Inflammatory macrophage treated with lipopolysaccharide for 1 hour (primary cell): ENCODE measurements at regions not wholly inside any gene's neighbourhood (a gene's known extent, or its start where the extent isn't known, plus 50 kb on each side); places are given as distances from the start of the nearest gene placed in this dataset.

Experiments
- DNase-seq, 2 donors: peaks; one replicate each; pipeline ENCODE4 v3.0.0-alpha.2; 2020 to 2022

DNA sequence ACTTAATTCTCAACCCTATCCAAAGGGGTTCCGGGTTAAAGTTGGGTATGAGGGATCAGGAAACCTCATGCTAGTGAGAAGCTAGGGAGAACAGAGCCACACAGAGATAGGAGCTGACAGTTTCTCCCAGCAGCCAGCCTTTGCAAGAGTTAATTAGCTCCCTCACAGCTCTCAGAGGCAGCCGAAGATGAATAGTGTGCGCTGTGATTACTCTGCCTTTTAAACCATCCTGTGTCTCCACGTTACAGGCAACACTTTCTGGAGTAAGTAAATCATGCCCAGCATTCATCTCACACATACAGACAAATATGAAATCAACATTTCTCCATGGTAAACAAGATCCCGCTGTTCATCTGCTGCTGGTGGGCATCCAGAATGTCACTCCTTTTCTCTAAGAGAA lies 429.6 kb downstream of the INSC start:
- DNase-seq, result no peak

DNA sequence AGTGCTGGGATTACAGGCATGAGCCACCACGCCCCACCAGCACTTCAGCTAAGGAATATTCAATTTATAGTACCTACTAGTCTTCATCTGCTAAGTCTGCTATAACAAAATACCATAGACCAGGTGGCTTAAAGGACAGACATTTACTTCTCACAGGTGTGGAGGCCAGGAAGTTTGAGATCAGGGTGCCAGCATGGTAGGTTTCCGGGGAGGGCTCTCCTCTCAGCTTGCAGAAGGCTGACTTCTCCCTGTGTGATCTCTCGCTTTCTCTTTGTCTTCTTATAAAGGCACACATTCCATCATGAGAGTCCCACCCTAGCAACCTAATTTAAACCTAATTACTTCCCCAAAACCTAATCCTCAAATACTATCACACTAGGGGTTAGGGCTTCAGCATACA lies 433.0 kb downstream of the INSC start:
- no peak for DNase-seq

DNA sequence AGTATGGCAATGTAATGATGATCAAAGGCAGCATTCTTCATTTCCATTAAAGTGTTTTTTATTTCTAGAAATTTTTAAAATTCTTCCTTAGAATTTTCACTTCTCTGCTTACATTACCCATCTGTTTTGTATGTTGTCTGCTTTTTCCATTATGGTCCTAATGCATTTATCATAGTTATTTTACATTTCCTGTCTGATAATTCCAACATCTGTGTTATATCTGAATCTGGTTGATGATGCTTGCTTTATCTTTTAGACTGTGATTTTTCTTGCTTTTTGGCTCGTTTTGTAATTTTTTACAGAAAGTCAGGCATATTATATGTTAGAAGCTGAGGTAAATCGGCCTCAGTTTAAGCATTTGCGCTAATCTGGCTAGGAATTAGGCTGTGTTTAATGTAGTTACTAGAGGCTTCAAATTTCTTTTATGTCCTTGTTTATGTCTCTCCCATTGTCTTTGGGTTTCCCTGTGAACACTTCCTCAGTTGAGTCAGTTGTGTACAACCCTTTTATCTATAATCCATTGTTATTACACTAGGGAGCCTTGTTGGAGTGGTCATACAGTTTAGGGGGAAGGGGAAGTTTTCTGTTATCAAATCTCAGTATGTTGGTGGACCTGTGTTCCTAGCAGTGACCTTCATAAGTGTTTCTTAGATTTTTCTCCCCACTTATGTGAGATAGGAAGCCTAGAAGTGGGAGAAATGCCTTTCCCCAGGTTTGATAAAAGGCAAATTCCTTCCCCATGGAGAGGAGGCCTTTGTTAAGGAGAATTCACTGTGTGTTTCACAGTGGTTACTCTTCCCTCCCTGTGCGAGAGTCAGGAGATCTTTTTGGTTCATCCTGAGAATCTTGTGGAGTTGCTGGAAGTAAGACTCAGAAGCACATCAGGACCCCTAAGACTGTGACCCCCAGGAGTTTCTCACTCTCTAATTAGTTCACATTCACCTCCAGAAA lies 437.5 kb downstream of the INSC start:
- no peak for DNase-seq

DNA sequence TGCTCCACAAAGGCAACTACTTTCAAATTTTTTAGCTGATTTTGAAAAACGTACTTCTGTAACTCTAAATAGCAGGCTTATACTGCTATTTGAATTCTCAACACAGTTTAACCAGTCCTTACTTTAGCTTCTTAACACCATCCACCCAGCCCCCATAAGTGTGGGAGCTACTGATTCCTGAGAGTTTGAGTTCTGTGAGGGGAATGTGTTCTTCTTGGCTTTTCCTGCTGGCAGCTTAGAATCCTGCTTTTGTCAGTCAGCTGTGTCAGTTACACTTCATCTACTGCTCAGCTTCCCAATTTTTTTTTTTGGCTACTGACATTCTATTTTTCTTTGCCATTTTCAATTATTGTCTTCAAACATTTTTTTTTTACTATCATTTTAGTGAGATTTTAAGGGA lies 440.4 kb downstream of the INSC start:
- DNase-seq, result no peak

DNA sequence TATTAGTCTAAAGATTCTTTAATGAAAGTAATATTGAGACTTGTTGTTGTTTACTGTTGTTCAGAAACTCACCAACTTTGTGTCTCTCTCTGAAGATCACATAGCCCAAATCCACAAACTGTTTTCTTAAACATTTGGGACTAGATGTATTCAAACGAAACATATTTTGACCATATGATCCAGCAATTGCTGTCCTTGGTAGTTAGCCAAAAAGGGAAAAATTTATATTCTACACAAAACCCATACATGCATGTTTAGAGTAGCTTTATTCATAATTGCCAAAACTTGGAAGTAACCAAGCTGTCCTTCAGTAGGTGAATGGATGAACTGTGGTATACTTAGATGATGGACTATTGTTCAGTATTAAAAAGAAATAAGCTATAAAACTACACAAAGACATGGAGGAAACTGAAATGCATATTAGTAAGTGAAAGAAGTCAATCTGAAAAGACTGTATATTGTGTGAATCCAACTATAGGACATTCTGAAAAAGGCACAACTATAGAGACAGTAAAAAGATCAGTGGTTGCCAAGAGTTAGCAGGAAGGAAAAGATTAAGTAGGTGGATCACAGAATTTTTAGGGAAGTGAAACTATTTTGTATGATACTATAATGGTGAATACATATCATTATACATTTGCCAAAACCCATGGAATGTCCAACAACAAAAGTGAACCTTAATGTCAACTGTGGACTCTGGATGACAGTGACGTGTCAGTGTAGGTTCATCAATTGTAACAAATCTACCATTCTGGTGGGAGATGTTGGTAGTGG lies 442.9 kb downstream of the INSC start:
- peak; percentile 1 to 3 for DNase-seq

DNA sequence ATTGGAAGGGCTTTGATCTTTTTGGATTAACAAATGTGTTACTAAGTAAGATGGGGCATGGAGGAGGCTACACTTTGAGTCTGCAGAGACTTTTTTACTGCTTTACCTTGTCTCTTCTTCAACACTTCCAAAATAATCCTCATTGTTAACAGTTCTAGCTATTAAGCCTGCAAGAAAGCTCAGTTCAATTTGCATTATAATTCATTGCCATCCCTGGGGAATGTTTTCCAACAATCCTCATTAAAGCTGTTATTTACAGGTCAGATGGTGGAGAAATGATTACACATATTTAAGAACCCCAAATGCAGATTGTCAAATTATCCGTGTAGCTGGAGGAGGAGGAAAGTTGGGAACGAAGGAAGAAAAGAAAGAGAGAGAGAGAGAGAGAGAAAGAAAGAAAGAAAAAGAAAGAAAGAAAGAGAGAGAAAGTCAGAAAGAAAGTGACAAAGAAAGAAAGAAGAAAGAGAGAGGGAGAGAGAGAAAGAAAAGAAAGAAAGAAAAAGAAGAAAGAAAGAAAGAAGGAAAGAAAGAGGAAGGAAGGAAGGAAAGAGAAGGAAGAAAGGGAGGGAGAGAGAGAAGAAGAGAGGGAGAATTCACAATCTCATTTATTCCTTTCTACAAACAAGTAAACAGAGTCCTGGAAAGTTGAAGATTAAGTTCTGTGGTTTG lies 443.9 kb downstream of the INSC start:
- DNase-seq, result no peak

DNA sequence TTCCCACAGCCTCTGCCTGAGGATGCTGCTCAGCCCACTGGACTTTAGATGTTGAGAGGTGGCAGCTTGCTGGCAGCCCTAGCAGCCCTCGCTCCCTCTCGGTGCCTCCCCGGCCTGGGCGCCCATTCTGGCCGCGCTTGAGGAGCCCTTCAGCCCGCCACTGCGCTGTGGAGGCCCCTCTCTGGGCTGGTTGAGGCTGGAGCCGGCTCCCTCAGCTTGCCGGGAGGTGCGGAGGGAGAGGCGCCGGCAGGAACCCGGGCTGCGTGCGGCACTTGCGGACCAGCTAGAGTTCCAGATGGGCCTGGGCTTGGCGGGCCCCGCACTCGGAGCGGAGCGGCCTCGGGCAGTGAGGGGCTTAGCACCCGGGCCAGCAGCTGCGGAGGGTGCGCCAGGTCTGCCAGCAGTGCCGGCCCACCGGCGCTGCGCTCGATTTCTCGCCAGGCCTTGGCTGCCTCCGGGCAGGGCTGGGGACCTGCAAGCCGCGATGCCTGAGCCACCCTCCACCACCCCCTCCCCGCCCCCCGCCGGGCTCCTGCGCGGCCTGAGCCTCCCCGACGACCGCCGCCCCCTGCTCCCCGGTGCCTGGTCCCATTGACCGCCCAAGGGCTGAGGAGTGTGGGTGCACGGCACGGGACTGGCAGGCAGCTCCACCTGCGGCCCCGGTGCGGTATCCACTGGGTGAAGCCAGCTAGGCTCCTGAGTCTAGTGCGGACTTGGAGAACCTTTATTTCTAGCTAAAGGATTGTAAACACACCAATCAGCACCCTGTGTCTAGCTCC lies 446.2 kb downstream of the INSC start:
- no peak for DNase-seq

DNA sequence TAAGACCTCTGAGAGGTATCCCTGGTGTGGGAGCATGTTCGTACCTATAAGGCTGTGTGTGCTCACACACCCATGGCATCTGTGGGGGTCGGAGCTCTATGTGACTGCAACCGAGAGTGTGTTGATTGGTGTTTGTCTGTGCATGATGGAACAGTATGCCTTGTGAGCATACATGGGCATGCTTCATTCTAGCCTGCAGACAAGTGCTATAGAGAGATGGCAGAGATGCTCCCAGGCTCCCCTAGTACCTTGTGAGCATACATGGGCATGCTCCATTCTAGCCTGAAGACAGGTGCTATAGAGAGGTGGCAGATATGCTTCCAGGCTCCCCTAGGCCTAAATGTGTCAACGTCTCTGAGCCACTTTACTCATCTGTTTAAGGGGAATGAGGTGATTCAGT lies 447.5 kb downstream of the INSC start:
- no peak for DNase-seq

DNA sequence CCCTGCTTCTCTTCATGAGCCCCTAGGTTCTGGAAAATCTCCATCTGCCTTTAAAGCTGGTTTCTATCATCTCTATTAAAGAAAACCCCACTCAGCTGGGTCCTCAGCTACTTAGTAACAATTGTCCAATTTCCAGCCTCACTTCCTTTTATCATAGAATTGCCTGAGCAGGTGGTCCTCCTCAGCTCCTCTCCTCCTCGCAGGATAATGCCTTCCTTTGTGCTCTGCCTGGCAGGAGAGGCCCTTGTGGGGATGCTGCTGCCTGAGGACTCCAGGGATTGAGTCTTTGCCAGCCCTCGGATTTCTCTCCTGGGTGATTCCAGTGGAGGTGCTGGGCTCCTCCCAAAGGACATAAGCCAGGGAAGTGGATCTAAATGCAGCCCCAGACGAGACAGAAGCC lies 448.3 kb downstream of the INSC start:
- no peak for DNase-seq

DNA sequence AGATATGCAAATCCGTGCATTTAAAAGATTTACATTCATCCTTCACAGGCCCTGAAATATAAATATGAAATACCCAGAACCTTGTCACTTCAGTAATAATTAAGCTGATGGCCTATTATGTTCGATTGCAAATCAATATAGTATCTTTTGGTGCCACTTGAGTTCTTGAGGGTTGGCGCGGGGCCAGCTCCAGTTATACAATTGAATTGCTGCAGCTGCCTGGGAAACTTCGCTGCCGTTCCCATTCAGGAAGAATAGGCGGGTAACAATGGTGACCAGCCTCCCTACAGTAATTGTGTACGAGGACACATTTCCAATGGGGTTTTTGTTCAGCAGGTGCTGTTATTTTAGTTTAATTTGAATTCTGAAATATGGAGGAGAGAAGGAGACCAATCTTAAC lies 451.2 kb downstream of the INSC start:
- DNase-seq, result no peak

DNA sequence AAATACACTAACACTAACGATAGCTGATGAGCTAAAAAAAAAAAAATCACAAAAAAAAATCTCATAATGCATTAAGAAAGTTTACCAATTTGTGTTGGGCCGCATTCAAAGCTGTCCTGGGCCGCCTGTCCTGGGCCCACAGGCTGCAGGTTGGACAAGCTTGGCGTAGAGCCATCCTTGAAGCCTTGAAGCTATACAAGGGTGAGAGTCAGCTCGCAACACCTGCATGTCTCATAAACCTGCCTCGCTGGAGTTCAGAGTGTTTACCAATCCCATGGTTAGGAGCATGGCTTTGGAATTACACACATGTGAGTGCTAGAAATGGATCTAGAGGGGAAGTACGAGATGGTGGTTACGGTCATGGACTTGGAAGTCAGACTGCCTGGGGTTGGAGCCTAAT lies 453.7 kb downstream of the INSC start:
- DNase-seq, result no peak

DNA sequence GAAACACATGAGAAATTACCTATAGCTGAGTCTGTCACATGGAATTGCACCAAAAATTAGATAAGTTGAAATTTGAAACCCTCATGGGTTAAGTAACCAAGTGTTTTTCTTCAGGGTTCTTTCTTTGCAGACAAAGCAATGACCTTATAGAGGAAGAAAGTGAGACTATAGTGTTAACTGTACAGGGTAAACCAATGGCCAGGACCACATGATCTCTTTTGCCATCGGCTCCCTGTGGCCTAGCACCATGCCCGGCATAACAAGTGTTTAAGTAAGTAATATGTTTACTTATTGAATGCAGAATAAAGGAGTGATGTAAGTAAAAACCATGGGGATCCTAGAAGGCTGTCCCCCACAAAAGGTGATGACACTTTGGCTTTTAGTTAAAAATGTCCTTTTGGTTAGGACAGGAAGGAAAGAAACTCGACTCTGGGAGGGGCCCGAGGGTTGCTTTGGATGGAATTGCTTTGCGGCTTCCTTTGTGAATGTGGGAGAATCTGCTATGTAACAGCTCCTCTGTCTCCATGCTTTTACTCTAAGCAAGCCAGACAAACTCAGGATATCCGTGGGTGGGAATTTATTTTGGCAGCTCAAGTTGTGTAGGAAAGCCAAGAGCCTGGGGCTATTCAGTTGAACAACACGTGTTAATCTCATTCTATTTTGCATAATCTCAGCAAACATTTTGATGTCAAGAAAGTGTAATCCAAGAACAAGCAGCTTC lies 454.7 kb downstream of the INSC start:
- DNase-seq, result no peak

DNA sequence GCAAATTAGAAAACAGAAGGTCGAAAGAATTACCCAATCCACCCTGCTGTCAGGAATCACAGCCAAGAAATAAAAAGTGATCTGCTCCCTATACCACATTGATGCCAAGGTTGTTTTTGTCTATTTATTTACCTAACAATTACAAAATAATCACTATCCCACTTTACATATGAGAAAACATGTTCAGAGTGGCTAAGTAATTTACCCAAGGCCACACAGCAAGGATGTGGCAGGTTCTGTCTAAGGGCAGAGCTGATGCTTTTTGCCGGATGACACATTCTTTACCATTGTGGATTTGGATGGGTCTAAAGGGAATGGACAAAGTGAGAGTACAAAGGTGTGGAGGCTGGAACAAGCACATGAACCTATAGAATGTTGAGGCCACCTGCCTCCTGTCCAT lies 460.7 kb downstream of the INSC start:
- DNase-seq, result no peak

DNA sequence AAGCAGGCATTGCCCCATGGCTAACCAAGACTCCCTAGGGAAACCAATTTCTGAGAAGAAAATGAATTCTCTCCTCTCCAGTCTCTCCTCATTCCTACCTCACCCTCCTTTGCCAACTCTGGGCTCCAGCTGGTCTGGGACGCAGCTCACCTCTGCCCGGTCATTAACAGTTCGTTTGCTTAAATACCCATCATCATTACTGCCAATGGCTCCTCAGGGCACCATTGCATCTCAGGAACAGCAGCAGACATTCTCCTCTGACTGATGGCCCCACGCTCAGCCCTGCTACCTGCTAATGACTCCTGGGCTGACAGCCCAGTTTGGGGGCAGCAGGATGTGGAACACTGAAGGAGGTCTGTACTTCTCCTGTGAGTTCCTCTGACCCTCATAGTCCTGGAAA lies 462.0 kb downstream of the INSC start:
- no peak for DNase-seq

DNA sequence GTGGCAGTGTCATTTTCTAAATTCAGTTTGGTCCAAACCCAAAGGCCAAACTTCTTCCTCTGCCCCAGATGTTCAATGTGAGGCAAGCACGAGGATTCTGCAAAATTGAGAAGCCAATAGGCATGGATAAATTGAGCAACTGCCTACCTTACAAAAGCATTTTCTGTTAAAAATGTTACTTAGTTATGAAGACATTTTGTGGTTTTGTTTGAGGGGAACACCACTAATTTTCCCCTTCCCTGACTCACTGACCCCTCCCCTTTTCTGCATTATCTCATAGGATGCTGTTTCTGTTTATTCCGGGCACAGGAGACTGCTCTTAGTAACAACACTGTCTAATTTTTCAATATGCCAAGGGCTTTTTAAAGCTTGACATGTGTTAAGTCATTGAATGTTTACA lies 462.8 kb downstream of the INSC start:
- DNase-seq, result peak; percentile 45 to 52

DNA sequence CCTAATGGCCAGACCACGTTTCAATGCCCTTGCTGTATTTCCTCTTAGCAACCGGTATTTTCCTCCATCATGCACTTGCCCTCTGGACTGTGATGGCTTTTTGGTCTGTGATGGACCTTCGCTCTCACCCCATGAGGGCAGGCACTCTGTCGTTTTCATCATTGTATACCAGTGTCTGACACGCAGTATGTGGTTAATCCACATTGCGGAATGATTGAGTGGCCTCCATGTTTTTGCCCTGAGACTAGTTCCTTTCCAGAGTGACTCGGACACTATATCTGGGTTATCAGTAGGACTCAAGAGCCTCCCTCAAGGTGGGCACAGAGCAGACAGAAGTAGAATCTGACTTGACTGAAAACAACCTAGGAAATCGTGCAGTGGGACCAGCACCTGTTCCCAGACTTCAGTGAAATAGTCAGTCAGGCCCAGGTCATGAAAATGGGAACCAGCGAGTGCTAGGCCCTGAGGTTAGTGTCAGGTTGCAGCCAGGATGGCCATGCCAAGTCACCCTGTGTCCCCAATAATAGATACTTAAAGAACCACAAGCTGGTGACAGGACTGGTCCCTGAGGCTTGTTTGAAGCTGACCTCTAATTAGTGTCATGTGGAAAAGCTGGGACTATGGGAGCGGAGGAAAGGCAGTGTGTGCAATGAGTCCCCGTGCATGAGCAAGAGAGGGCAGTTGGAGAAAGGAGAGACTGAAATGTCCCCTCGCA lies 464.7 kb downstream of the INSC start:
- DNase-seq, result no peak

DNA sequence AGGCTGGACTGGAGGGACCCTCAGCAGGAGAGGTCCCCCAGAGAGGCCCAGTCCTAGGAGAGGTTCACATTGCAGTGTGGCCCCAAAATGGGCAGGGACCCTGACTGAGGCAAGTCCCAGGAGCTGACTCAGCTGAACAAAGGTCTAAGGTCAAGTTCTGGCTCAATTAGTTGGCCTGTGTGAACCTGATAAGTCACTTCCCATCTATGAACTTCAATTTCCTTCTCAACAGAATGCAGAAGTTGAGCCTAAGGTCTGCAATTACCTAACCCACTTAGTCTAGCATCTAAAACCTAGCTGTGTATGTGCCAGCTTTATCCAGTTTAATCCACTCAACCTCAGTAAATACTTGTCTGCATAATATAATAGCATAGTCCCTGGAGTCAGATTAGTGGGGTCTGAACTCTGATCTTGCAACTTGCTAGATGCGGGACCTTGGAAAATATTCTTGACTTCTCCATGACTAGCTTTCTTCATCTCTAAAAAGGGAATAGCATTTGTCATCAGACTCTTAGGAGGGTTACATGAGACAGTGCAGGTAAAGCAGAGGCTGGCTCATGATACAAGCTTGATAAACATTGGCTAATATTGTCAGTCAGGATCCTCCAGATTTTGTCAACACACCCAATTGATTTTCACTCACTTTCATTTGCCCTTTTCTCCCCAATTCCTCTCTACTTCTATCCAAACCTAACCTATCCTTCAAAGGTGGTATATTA lies 465.5 kb downstream of the INSC start:
- peak; percentile 16 to 22 for DNase-seq

DNA sequence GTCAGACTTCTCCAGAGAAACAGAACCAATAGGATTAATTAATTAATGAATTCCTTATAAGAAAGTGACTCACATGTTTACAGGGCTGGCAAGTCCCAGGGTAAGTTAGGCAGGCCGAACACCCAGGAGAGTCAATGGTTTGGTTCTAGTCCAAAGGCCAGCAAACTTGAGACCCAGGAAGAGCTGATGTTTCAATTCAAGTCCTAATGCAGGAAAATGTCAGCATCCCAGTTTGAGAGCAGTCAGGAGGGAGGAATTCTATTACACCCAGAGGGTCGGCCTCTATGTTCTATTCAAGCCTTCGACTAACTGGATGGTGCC lies 466.0 kb downstream of the INSC start:
- DNase-seq, result no peak

DNA sequence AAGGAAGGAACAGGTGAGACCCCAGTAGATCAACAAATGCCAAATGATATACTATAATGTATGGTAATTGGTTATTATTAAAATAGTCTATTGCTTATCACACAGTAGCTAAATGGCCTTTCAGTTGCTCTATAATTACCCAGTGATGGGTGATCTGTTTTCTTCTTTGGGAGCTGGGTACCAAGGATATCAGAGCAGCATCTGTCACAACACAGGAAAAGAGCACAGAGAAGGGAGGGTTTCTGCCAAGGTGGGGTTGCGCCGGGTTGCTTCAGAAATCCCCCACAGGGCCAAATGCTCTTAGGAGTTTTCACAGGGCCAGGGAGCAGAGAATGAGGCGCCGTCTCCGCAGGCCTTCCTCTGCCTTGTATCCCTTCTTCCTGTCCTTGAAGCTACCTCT lies 469.4 kb downstream of the INSC start:
- DNase-seq, result no peak

DNA sequence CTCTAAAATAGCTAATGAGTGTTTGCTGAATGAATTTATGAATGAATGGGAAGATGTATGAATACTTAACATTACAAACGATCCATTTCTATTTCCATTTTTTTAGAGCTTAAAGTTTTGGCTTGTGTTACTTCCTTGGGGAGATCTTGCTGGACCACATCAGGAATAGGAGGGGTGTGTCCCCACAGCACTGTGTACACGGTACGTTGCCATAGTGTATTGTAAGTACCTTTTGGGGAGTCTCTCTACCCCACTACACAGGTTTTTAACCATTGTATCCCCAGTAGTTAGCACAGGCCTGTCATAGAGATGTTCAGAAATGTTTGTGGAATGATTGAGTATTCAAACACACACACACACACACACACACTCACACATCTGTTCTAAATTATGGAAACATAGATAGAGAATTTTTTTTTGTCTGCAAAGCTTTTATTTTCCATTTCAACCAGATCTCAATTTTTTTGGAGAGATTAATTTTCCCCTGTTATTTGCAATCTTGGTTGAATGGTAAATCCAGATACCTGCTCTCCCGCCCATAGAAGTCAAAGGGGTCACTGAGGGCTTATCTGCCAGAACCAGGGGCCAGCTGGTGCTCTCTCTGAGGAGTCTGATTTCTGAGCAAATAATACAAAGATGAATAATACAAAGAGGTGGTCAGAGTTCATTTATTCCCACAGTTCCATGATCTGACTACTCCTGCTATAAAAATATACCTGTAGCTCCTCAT lies 471.0 kb downstream of the INSC start:
- DNase-seq, result no peak
